ENCODE measurements at regions not wholly inside any gene's neighbourhood (a gene's known extent, or its start where the extent isn't known, plus 50 kb on each side); places are given as distances from the start of the nearest gene placed in this dataset.

GRCh38 chr2:12183032-12183645 is 436.7 kb downstream of the LPIN1 start:
- H3K9me3 Mint-ChIP-seq (ENCODE audit: low read depth), result no peaks in the 10 kb centered on the region
- DNase-seq (ENCODE audit: low spot score), result no peak
- no peak overlapping the region for H3K27ac Mint-ChIP-seq (ENCODE audit: unreplicated experiment)
- H3K36me3 Mint-ChIP-seq (ENCODE audit: low read depth), result no peaks in the 10 kb centered on the region
- H3K4me1 Mint-ChIP-seq (ENCODE audit: low read depth), result peaks cover under 1% of the 10 kb centered on the region
- H3K27me3 Mint-ChIP-seq (ENCODE audit: low read depth), result no peaks in the 10 kb centered on the region
- no peak overlapping the region for H3K4me3 Mint-ChIP-seq (ENCODE audit: unreplicated experiment)
- TF ChIP-seq CTCF (IDR thresholded peaks at IDR 0.05), result no peak

- no peaks in the 10 kb centered on the region for H3K36me3 Mint-ChIP-seq (ENCODE audit: low read depth)
- peaks cover 6% of the 10 kb centered on the region for H3K4me1 Mint-ChIP-seq (ENCODE audit: low read depth)
- H3K27me3 Mint-ChIP-seq (ENCODE audit: low read depth), result no peaks in the 10 kb centered on the region
- H3K27ac Mint-ChIP-seq (ENCODE audit: unreplicated experiment), result no peak overlapping the region
- DNase-seq (ENCODE audit: low spot score), result no peak
- TF ChIP-seq CTCF (IDR thresholded peaks at IDR 0.05), result no peak
- no peak overlapping the region for H3K4me3 Mint-ChIP-seq (ENCODE audit: unreplicated experiment)
- peaks cover 10% of the 10 kb centered on the region for H3K9me3 Mint-ChIP-seq (ENCODE audit: low read depth)
Observed at GRCh38 chr2:12192762-12193161, 446.3 kb downstream of the LPIN1 start.

- H3K36me3 Mint-ChIP-seq (ENCODE audit: low read depth), result no peaks in the 10 kb centered on the region
- H3K27me3 Mint-ChIP-seq (ENCODE audit: low read depth), result no peaks in the 10 kb centered on the region
- no peak overlapping the region for H3K4me3 Mint-ChIP-seq (ENCODE audit: unreplicated experiment)
- H3K4me1 Mint-ChIP-seq (ENCODE audit: low read depth), result peaks cover 6% of the 10 kb centered on the region
- no peak for DNase-seq (ENCODE audit: low spot score)
- peaks cover 10% of the 10 kb centered on the region for H3K9me3 Mint-ChIP-seq (ENCODE audit: low read depth)
- TF ChIP-seq CTCF (IDR thresholded peaks at IDR 0.05), result no peak
- H3K27ac Mint-ChIP-seq (ENCODE audit: unreplicated experiment), result no peak overlapping the region
Observed at GRCh38 chr2:12194968-12195367, 448.5 kb downstream of the LPIN1 start.

GRCh38 chr2:12196495-12196894 is 450.1 kb downstream of the LPIN1 start:
- no peak overlapping the region for H3K27ac Mint-ChIP-seq (ENCODE audit: unreplicated experiment)
- H3K4me3 Mint-ChIP-seq (ENCODE audit: unreplicated experiment), result no peak overlapping the region
- no peaks in the 10 kb centered on the region for H3K27me3 Mint-ChIP-seq (ENCODE audit: low read depth)
- H3K4me1 Mint-ChIP-seq (ENCODE audit: low read depth), result peaks cover 6% of the 10 kb centered on the region
- no peak for DNase-seq (ENCODE audit: low spot score)
- H3K36me3 Mint-ChIP-seq (ENCODE audit: low read depth), result no peaks in the 10 kb centered on the region
- TF ChIP-seq CTCF (IDR thresholded peaks at IDR 0.05), result no peak
- H3K9me3 Mint-ChIP-seq (ENCODE audit: low read depth), result peaks cover 10% of the 10 kb centered on the region

- DNase-seq (ENCODE audit: low spot score), result no peak
- H3K4me3 Mint-ChIP-seq (ENCODE audit: unreplicated experiment), result no peak overlapping the region
- no peak overlapping the region for H3K27ac Mint-ChIP-seq (ENCODE audit: unreplicated experiment)
Observed at GRCh38 chr2:12197133-12197532, 450.7 kb downstream of the LPIN1 start.

More at GRCh38 chr2:12197133-12197532, 450.7 kb downstream of the LPIN1 start:
- Mint-ChIP-seq H3K4me1 (ENCODE audit: low read depth) (peaks cover 10% of the 10 kb centered on the region), H3K36me3 (ENCODE audit: low read depth) (no peaks in the 10 kb centered on the region), H3K9me3 (ENCODE audit: low read depth) (peaks cover 10% of the 10 kb centered on the region), H3K27me3 (ENCODE audit: low read depth) (no peaks in the 10 kb centered on the region)
- TF ChIP-seq CTCF (IDR thresholded peaks at IDR 0.05), result no peak

Measured in chondrocyte (in vitro differentiated cells).